Lung (tissue), 11 donors: ENCODE measurements at regions not wholly inside any gene's neighbourhood (a gene's known extent, or its start where the extent isn't known, plus 50 kb on each side); places are given as distances from the start of the nearest gene placed in this dataset.

Experiments used
- ATAC-seq: fragments of 200-7000 bp; cut with Tn5 transposase; one replicate; pipeline ENCODE4 v1.9.1; 2020; ENCODE audit warnings: moderate number of reproducible peaks; ENCODE audit not compliant: insufficient read depth, low FRiP score
- DNase-seq, 3 donors: peaks; one replicate each; pipeline ENCODE4 v3.0.0-alpha.2; 2013 to 2017
- H3K27ac ChIP-seq, 2 donors: one replicate each; pipeline ENCODE4 v1.5.1; 2013; ENCODE audit warnings: mild to moderate bottlenecking in 2 of 2, moderate library complexity in 2 of 2, control low read depth in 1 of 2, inconsistent platforms in 1 of 2, low read depth in 1 of 2, low read length in 1 of 2
- H3K27me3 ChIP-seq, 3 donors: one replicate each; pipeline ENCODE4 v1.5.1; 2013; ENCODE audit warnings: low read length in 2 of 3; ENCODE audit not compliant: control insufficient read depth in 3 of 3, insufficient read depth in 3 of 3
- H3K36me3 ChIP-seq, 4 donors: one replicate each; pipeline ENCODE4 v1.5.1; 2013; ENCODE audit warnings: low read length in 4 of 4, mild to moderate bottlenecking in 1 of 4, moderate library complexity in 1 of 4; ENCODE audit not compliant: control insufficient read depth in 4 of 4, insufficient read depth in 4 of 4
- H3K4me1 ChIP-seq, 5 donors: one replicate each; pipeline ENCODE4 v1.5.1; 2013; ENCODE audit warnings: low read length in 5 of 5, mild to moderate bottlenecking in 2 of 5, moderate library complexity in 1 of 5; ENCODE audit not compliant: control insufficient read depth in 5 of 5, insufficient read depth in 5 of 5
- H3K4me3 ChIP-seq: one replicate; pipeline ENCODE4 v1.5.1; 2013; ENCODE audit warnings: mild to moderate bottlenecking, control low read depth, moderate library complexity
- H3K9ac ChIP-seq, 2 donors: one replicate each; pipeline ENCODE4 v1.5.1; 2013; ENCODE audit warnings: low read length in 2 of 2, control low read depth in 1 of 2; ENCODE audit not compliant: insufficient read depth in 1 of 2
- H3K9me3 ChIP-seq, 4 donors: one replicate each; pipeline ENCODE4 v1.5.1; 2013; ENCODE audit warnings: low read length in 3 of 4, mild to moderate bottlenecking in 1 of 4, moderate library complexity in 1 of 4; ENCODE audit not compliant: control insufficient read depth in 4 of 4, insufficient read depth in 3 of 4
- WGBS, 2 donors: extraction: QIAGEN DNeasy Blood & Tissue Kit; methylation state at CpG; one replicate each; pipeline ENCODE4 v1.1.7; 2013; 5-methylcytosine and 5-hydroxymethylcytosine counted together
- TF ChIP-seq, protein P1 (sequence below): IDR thresholded peaks from 2 replicates; pipeline ENCODE4 v1.5.1; 2012; ENCODE audit warnings: mild to moderate bottlenecking; ENCODE audit errors: control extremely low read depth, extremely low read depth
- donor health status: control.
- donor health status: control.
- donor health status: Bipolar disorder and iron deficiency.
- donor health status: healthy.
- donor health status: DM: yes; HTN: yes; CAD: no.

DNA sequence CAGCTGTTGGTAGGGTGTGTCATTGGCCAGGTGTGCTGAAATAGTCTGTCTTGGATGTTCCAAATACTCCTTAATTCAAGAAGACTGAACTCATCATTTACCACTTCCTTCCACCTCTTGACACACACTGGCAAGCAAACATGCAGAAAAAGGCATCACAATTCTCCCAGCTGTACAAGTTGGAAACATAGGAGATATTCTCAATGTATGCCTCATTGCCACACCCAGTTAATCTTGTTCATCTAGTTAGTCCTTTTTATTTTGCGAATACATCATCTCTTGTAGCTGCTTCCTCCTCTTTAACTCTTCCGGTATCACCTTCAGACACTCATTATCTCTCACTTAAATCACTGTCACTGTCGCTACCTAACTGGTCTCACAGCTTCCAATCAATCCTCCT is 75.1 kb upstream of the GOT2 start:
- Histone ChIP-seq H3K27ac (no peak overlapping the region), H3K27me3 (no peaks in the 10 kb centered on the region), H3K9ac (no peak overlapping the region), H3K36me3 (no peaks in the 10 kb centered on the region), H3K4me3 (no peak overlapping the region), H3K4me1 (no peaks in the 10 kb centered on the region), H3K9me3 (peaks cover 0 to 3% (median 0%) of the 10 kb centered on the region in 4 donors)
- no peak for ATAC-seq
- no peak for DNase-seq
- WGBS, 2 donors = 84 to 91% methylated on average over 3 of the region's 3 CpGs
- TF ChIP-seq, protein P1, sequence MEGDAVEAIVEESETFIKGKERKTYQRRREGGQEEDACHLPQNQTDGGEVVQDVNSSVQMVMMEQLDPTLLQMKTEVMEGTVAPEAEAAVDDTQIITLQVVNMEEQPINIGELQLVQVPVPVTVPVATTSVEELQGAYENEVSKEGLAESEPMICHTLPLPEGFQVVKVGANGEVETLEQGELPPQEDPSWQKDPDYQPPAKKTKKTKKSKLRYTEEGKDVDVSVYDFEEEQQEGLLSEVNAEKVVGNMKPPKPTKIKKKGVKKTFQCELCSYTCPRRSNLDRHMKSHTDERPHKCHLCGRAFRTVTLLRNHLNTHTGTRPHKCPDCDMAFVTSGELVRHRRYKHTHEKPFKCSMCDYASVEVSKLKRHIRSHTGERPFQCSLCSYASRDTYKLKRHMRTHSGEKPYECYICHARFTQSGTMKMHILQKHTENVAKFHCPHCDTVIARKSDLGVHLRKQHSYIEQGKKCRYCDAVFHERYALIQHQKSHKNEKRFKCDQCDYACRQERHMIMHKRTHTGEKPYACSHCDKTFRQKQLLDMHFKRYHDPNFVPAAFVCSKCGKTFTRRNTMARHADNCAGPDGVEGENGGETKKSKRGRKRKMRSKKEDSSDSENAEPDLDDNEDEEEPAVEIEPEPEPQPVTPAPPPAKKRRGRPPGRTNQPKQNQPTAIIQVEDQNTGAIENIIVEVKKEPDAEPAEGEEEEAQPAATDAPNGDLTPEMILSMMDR = no peak

DNA sequence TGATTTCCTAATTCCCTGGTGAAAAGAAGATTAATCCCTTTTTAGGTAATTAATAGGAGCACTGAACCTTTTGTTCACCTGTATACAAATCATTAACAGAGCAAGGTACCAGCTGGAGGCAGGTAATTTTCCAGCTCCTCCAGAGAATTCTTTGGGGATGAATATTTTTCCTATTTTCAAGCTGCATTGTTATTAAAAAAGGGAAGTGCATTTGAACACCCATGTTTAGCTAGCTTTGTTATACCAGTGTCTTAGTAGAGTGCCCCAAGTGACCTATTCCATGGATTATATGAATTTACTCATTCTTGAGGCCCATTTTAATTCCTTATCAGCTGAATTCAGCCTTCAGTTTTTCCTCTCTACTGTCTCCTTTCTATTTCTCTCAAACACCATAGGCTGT is 73.2 kb upstream of the GOT2 start:
- Histone ChIP-seq H3K27ac (no peak overlapping the region), H3K4me3 (no peak overlapping the region), H3K4me1 (no peaks in the 10 kb centered on the region), H3K36me3 (no peaks in the 10 kb centered on the region), H3K9me3 (peaks cover 0 to 5% (median 0%) of the 10 kb centered on the region in 4 donors), H3K9ac (no peak overlapping the region), H3K27me3 (no peaks in the 10 kb centered on the region)
- TF ChIP-seq, protein P1 = no peak
- ATAC-seq (no peak), DNase-seq (no peak)

DNA sequence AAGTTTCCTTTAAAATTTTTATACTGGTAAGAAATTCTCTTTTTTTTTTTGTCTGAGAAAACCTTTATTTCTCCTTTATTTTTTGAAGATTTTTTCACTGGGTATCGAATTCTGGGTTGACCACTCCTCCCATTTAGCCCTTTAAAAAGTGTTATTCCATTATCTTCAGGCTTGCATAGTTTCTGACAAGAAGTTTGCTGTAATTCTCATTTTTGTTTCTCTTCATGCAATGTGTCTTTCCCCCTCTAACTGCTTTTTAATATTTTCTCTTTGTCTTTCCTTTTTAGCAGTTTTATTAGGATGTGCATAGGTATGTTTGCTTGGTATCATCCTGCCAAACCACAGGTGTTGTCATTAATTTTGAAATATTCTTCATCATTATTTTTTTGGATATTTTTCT is 67.7 kb upstream of the GOT2 start:
- Histone ChIP-seq H3K36me3 (no peaks in the 10 kb centered on the region), H3K27ac (no peak overlapping the region), H3K4me1 (no peaks in the 10 kb centered on the region), H3K9me3 (peaks cover 0 to 5% (median 0%) of the 10 kb centered on the region in 4 donors), H3K4me3 (no peak overlapping the region), H3K9ac (no peak overlapping the region), H3K27me3 (no peaks in the 10 kb centered on the region)
- TF ChIP-seq, protein P1 = no peak
- 61 to 76% methylated on average over 1 of the region's 1 CpG for WGBS, 2 donors
- DNase-seq (no peak), ATAC-seq (no peak)

DNA sequence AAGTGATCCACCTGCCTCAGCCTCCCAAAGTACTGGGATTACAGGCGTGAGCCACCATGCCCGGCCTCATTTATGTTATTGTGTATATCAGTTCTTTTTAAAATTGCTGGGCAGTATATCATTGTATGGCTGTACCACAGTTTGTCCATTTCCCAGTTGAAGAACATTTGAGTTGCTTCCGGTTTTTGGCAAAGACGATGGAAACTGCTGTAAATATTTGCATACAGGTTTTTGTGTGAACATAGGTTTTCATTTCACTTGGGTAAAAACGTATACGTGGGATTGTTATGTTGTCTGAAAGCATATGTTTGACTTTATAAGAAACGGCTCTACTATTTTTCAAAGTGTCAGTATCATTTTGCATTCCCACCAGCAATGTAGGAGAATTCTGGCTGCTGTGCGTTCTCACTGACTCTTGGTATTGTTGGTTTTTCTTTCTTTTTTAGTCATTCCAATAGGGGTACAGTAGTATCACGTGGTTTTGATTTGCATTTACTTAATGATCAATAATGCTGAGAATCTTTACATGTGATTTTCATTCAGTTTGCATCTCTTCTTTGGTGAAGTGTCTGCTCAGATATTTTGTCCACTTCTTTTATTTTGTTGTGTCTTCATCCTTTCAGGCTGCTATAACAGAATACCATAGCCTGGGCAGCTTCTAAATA is 63.2 kb upstream of the GOT2 start:
- H3K36me3 ChIP-seq = no peaks in the 10 kb centered on the region
- H3K9me3 ChIP-seq = no peaks in the 10 kb centered on the region
- 84 to 90% methylated on average over 9 of the region's 9 CpGs for WGBS, 2 donors
- ATAC-seq = no peak
- no peak overlapping the region for H3K27ac ChIP-seq
- H3K4me3 ChIP-seq = no peak overlapping the region
- no peaks in the 10 kb centered on the region for H3K4me1 ChIP-seq
- DNase-seq = no peak
- no peaks in the 10 kb centered on the region for H3K27me3 ChIP-seq
- TF ChIP-seq, protein P1 = no peak
- H3K9ac ChIP-seq = no peak overlapping the region
